Effector CD4-positive, alpha-beta T cell (primary cell): ENCODE measurements at regions not wholly inside any gene's neighbourhood (a gene's known extent, or its start where the extent isn't known, plus 50 kb on each side); places are given as distances from the start of the nearest gene placed in this dataset.

ENCODE experiments used
- DNase-seq: peaks from one replicate; pipeline ENCODE4 v3.0.0-alpha.2; 2020

DNA sequence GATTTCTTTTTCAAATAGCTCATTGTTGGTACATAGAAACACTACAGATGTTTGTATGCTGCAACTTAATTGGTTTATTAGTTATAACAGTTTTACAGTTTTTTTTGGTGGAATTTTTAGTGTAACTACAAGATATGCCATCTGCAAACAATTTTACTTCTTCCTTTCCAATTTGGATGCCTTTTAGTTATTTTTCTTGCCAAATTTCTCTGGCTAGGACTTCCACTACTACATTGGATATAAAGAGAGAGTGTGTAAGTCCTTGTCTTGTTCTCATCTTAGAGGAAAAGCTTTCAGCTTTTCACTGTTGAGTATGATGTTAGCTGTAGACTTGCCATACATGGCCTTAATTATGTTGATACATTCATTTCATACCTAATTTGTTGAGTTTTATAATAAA is 143.6 kb upstream of the EOMES start:
- DNase-seq = no peak

DNA sequence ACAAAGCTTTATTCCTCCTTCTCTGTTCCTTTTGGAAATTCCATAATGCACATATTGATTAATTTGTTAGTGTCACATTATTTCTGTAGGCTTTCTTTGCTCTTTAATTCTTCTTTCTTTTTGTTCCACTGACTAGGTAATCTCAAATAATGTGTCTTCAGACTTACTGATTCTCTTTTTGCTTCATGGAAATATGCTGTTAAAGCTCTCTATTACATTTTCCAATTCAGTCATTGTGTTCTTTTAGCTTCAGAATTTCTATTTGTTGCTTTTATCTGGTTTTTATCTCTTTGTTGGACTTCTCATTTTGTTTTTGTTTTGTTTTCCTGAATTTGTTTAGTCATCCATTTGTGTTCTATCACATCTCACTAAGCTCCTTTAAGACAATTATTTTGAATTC is 147.0 kb upstream of the EOMES start:
- no peak for DNase-seq

DNA sequence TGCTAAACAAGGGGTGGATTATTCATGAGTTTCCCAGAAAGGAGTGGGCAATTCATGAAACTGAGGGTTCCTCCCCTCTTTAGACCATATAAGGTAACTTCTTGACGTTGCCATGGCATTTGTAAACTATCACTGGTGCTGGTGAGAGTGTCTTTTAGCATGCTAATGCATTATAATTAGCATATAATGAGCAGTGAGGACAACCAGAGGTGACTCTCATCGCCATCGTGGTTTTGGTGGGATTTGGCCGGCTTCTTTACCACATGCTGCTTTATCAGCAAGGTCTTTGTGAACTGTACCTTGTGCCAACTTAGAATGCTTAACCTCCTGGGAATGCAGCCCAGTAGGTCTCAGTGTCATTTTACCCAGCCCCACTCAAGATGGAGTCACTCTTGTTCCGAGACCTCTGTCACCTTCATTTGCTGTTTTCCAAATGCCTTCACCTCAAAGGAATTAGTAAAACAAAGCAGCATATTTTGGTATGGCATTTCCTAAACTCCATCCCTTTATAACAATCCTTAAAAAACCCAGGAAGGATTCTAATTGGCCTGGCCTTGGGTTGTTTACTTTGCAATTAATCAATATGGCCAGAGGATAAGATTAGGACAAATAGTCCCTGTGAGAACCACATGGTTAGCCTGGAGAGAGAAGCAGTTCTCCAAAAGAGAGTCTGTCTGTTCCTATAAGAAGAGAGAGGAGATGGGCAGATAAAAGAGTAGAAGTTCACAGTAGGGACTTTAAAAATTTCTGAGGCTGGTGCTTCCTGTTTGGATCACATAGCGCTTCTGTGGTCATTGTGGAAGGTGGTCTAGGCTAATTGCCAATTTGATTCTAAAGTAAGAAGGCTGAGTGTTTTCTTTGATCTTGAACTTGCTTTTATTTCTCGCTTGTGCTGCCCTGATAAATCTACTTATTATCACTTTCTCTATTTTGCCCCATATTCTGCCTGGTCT is 155.2 kb upstream of the EOMES start:
- DNase-seq = no peak

DNA sequence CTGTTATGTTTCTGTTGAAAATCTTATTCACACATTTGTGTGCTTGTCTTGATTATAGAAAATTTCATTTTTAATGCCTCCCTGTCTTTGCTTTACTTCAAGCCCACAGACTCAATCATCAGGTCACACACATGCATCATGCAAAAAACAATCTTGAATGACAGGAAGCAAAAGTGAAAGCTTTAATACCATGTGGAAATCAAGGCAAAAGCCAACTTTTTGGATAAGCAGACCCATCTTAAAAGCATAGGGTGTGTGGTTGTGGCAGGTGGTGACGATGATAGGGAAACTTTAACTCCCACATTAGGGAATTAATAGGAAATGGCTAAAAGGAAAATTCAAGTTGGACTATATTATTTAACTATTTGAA is 155.9 kb upstream of the EOMES start:
- DNase-seq = no peak

DNA sequence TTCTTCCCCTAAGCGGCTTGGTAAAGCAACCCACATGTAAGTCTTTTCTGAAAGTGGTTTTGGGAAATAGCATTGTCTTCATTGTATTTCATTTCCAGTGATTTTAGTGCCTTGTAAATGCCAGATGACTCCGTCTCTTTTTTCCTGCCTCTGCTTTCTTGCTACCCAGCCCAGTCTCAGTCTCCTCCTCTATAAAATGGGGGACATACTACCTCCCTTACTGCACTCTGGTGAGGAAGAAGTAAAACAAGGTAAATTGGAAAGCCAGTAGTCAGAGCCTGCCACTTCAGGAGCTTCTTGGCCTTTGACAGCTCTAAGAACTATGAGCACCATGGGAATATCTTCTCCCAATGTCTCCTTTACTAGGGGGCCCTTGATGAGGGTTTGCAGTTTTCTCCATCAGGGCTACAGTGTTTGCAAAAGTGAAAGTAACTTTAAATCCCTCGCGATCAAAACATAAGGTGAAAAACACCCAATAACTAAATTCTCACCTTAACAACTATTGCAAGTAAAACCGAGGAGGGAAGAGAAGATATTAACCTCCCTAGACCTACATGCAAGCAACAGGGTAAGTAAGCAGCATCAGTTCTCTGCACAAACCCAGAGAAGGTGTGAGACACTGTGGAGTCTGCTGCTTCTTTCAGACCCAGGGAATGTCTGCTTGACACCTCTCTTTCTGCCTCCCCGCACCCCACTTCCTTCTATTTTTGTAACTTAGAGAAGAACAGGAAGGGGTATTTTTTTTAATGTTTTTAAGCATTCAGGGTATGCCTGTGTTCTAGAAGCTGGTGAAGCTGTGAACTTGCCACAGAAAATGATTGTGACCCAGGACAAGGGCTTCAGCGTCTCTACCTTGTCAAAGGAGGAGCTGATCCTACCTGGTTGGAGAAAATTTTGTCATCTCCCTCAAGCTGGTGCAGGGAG is 159.1 kb upstream of the EOMES start:
- peak; percentile 34 for DNase-seq

DNA sequence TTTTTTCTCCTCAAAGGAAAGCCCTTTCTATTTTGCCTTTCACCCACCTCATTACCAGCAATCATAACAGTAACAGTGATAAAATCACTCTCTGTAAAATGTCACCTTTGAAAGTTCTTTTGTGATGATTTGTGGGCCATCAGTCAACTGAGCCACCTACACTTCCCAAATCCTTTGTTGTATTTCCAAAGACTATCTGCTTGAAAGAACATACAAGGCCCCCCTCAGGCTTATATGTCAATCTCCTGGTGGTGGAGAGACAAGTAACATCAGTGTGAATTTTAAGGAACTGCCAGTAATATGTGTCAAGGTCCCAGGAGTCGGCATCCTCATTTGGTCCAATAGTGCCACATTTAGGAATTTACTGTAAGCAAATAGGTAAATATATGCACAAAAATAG is 161.1 kb upstream of the EOMES start:
- DNase-seq = no peak

DNA sequence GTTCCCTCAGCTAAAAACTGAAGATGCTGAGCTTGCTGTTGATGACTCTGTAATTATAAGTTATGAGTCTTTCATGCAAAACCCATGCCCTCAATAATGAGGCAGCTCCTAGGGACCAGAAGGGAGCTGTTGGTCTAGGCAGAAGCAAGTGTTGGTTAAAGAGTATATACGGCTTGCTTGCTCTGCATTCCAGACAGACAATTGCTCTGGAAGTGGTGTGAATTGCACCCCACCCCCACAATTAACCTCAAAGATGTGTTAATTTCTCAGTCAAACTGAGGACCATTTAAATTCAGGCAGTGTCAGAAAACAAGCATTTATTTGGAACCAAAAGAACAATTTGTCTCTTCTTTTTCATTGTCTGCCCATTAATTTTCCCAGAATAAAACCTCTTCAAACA is 163.5 kb upstream of the EOMES start:
- DNase-seq = no peak

DNA sequence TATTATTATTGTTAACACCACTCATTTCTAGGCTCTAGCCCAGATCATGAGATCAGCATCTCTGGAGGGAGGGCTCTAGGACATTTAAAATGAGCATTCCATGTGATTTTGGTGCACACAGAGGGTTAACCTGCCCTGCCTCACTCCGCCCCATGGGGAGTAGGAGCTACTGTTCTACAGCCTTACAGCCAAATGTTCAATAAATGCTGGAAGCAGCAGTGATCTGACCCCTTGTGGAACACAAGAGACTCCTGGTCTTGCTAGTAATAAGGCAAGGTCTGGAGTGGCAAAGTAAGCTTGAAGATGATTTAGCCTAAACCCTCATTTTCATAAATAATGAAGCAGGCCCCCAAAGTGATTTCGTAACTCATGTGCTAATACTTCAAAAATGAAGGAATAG is 166.4 kb upstream of the EOMES start:
- no peak for DNase-seq

DNA sequence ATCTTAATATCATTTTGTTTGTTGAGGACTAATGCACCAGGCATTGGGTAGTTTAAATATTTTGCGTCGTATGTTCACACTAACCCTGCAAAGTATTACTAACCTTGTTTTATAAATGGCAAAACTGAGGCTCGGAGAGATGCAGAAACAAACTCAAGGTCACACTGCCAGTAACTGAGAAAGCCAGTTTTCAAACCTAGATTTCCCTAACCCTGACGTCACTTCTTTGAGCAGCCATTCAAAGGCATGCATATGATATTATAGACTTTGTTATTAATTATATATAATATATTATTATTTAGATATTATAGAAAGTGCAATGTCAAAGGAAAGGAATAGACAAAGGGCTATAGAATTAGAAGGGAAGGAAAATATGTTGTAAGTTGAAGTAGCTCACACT is 167.6 kb upstream of the EOMES start:
- DNase-seq = no peak

DNA sequence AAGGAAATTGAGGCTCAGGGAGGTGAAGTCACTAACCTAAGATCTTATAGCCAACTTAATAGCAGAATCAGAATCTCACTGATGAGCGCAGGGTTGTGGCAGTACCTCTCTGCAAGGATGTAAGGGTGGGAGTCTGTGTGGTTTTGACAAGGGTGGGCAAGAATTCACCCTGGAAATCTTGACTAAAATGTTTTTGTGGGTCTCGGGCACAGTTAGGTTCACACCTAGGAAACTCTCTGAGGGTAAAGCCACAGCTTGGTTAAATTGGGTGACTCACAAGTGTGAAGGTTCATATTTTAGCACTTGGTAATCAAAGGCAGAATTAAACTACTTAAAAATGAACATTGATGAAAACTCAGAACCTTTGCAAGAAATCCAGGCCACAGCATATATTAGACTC is 178.2 kb upstream of the EOMES start:
- DNase-seq = no peak

DNA sequence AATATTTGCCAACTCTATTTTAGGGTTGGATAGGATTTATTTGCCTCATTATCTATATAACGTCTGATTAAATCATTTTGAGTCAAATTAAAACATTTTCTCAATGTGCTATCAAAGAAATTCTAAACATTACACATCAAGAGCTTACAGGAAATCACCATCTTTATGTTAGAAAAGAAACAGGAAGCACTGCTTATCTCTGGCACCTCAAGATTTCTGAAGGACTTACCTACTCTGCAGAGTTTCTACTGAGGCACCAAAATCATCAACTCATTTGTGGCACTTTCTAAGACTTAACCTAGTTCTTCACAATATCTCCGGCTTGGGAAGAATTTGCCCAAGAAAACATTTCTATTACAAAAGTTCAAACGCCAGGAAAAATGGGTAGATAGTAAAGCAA is 181.3 kb upstream of the EOMES start:
- no peak for DNase-seq

DNA sequence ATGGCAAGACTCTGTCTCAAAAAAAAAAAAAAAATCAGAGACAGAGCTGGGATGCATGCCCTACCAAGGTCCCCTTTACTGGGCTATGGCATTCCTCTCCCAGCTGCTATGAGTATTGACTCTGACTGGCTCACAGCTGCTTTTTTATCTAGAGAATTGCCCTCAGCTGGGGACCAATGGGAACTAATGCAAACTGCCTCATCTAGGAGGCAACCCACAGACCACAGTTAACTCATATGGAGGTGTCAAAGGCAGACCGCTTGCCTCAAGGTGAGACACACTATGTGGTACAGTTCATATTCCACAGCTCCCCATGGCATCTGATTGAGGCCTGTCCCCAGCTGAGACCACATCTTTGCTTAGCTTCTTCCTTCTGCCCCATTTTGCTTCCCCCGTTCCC is 183.5 kb upstream of the EOMES start:
- DNase-seq = no peak

DNA sequence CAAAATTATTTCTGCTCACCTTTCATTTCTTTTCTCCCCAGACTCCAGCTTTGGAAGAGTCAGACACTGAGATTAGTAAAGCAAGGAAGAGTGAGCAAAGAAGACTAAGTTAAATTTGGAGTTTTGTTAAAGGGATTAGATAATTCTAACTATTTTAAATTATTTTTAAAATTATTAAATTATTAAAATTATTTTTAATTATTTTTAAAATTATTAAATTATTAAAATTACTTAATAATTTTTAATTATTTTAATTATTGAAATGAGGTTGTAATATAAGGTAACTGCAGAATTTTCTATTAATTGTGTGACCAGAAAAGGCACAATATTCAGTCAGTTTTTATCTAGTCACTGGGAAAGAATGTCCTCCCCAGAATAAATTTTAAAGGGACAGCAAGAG is 185.0 kb upstream of the EOMES start:
- DNase-seq = no peak

DNA sequence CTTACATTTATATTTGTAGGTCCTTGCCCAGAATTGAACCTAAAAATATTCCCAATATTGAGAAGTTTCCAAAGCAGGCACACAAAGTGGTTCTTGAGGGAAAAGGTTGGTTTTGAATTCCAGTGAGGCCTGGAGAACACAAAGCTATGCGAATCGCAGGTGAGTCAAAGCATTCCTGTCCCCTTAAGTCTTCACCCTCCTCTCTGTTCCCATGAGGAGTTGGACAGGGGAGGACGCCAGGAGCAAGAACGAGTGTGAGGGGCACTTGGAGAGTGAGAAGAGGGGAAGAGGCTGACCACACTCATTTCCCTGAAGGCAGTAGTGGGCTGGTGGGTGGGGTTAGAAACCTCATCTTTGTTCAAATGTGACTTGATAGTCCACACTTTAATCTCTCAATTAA is 185.8 kb upstream of the EOMES start:
- no peak for DNase-seq

DNA sequence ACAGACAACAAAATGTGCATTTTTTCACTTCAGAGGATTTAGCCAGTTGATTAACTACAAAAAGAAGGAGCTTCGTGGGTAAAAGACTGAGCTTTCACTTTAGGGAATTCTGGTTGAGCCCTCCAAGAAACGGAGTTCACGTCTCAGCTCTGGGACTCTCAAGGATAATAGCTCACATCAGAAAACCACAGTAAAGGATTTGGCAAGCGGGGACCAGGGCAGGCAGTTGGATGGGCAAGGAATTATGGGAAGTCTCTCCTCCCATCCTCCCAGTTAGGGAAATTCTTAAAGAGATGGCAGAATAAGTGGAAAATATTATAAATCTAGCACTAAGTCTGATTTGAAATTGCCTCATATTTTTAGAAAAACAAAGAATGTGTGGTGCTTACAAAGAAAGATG is 188.3 kb upstream of the EOMES start:
- DNase-seq = no peak

DNA sequence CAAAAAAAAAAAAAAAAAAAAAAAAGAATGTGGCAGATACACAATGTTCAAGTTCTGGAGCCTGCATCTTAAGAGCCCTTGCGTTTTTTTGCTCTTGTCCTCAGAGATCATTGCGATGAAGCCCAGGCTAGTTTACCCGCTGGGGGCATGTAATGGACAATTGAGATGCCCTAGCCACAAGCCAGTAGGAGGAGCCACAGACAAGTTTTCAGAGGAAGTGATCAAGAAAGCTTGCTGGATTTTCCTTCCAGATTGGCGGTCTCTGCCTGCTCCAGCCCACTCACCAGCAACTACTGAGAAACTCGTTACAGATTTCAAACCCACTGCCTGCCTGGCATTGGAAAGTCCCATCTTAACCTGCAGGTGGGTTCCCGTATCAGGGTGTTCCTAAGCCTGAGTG is 192.1 kb upstream of the EOMES start:
- DNase-seq = no peak

DNA sequence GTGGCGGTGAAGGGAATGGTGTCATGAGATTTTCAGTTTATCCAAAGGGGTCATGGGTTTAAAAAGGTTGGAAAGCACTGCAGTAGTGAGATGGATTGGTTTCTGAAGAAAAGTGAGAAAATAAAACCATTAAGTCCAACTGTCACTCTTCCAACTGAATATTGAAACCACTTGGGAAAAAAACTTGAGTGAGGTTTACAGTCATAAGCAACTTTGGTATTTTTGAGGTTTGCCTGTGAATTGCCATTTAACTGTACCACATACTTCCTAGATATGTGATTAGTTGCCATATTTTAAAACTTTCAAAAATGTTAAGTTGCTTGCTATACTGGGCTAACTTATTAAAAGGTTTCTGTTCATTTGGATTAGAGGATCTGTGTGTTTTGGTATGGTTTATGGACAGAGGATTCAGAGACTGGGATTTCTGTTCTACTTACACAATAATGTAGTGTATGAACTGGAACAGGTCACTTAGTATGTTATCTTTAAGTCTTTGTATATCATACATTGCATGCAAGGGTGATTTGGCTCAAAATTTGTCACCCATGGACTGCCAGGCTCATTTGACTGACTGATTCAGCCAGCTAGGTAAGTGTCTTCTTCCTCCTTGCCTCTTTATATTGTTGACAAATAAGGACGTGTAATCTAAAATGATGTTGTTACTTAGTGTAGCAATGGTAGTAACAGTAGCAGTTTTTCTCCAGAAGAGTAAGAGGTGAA is 201.4 kb upstream of the EOMES start:
- no peak for DNase-seq

DNA sequence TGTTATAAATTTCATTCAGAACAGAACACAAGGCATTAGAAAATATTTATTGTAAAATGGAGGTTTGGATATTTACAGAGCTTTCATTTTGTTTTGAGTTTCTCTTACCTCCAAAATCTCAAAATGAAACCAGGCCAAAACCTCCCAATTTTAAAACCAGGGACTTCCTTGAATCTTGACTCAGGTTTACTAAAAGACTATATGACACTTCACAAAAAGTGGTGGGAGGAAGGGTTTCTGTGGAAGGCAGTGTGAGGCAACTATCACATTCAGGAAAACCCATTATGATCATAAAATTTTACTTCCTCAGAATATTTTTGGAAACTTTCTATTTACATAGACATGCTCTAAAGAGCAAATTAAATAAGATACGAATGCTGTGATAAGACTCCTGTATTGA is 205.8 kb upstream of the EOMES start:
- no peak for DNase-seq

DNA sequence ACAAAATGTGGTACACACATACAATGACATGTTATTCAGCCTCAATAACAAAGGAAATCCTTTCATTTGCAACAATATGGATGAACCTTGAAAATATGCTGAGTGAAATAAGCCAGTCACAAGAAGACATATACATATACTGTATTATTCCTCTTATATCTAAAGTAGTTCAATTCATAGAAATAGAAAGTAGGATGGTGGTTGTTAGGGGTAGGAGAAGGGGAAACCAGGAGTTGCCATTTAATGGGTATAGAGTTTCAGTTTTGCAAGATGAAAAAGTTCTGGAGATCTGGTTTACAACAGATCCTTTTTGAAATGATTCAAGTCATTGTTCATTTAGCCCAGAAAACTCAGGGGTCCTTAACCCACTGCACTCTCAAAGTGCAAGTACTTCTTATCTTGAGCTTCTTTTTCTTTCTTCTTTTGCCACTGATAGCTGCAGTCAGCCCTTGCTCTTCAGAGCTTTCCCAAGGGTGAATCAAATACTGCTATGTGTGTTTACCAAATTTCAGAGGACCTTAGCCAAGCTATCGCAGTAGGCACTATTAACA is 208.0 kb upstream of the EOMES start:
- no peak for DNase-seq

DNA sequence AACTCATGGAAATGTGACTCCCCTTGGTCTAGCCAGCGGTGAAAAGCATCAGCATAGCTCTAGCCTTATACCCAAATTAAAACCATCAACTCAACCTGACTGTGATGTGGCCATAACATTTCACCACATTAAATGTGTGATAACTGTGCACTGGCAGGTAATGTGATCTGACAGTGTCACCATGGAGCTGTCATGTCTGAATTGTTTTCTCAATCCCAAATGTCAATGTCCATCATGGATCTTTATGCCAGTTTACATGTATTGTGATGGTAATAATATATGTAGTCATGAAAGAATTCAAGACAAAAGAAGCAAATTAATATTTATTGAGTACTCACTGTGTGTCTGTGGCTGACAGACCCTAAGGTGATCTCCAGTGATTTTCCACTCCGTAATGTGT is 213.4 kb upstream of the EOMES start:
- no peak for DNase-seq

DNA sequence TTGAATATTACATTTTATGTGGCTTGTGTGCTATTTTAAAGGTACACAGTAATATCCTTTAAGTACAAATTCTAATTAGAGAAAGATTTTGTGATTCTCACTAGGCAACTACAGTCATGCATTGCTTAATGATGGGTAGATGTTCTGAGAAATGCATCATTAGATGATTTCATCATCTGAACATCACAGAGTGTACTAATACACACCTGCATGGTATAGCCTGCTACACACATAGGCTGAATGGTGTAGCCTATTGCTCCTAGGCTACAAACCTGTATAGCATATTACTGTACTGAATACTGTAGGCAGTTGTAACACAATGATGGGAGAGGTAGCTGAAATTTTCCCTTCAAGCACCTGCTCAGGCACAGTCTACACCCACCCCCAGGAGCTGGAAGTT is 217.4 kb upstream of the EOMES start:
- no peak for DNase-seq

DNA sequence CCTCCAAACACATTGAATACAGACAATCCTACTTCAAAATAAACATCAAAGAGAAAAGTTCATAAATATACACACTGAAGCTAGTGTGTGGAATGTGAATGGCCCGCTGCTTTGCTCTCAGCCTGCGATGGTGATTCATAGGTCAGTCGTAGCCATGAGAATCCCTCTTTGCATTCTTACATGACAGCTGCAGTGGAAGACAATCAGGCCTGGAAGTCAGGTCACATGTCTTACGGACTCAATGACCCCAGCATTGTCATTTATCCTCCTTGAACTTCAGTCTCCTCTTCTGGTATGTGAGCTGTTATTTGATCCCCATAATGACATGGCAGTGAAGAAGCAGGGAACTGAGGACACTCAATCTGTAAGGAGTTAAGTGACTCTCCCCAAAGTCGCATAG is 217.8 kb upstream of the EOMES start:
- no peak for DNase-seq

DNA sequence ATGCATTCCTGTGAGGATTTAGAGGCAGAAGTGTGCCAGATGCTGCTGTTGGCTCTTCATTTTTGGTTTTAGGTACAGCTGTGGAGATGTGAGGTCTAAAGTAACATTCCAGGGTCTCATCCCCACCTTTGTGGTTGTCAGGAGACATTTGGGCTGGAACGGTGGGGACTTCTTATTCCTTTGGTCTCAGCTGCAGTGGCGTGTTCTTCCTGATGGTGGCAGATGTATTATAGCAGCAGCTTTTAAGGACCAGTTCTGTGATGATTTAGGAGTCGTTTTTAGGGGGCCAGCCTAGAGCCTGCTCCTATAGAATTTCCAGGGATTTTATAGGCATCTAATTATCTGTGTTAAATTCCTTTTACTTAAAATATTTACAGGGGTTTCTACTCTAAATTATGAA is 221.0 kb upstream of the EOMES start:
- DNase-seq = no peak
